ENCODE measurements at regions not wholly inside any gene's neighbourhood (a gene's known extent, or its start where the extent isn't known, plus 50 kb on each side); places are given as distances from the start of the nearest gene placed in this dataset.
A peak's percentile ranks its signal among the peaks of the same experiment; 100 is the strongest.
"Not testable (repeated sequence)": the region's sequence is repeated elsewhere in the genome, so short reads cannot be mapped to it uniquely, and the experiment has no call there.

GRCh38 chr4:3867403-3868100 is 101.4 kb downstream of the ADRA2C start:
- no peak for DNase-seq

GRCh38 chr4:3868211-3869173 is 102.3 kb downstream of the ADRA2C start:
- DNase-seq: no peak

DNA sequence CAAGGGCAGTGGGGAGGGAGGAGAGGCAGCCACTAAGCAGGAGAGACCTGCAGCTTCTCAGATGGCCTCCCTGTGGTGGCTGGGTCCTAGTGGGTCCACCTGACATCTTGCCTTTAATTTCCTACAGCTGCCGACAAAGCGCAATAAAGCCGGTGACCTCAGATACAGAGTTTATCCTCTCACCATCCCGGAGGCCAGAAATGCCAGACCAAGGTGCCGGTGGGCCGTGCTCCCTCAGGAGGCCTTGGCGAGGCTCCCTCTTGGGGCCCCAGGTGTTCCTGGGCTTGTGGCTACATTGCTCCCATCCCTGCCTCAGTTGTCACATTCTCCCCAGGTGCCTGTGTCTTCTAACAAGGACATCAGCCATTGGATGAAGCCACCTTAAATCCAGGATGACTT is 103.0 kb downstream of the ADRA2C start:
- DNase-seq: no peak

DNA sequence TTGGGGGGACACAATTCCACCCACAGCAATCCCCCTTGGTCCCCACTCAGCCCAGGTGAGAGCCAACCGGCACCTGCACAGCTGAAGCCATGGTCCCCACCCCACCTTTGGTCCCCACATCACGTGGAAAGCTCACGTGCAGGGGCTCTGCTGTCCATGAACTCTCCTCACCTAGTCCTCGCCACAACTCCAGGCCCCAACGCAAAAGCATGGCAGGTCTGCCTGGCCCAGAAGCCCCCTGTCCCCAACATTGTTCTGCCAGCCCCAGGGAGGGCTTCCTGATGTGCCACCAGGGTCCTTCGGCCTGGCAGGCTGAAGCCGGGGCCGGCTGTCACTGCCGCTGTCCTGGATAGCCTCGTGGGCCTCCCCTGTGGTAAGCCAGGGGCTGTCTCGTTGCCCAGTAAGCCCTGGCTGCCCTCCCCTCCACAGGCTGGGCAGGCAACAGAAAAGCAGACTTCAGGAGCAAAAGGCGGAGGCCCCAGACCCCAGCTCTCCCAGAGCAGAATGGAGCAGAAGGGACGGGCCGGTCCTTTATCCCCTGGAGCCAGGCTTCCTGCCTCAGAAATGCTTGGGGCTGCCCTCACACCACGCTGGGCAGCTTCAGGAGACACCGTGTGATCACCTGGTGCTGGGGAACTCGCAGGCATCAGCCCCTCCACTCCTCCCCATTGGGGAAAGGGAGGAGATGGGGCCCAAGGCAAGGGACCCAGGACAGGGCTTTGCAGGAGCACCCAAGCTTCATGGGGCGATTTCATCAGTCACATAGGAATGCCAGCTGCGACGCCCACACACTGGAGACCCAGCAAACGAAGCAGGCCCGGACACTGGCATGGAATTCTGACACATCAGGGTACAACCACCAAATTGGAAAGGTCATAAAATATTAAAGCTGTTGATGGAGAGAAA is 103.7 kb downstream of the ADRA2C start:
- DNase-seq: no peak

DNA sequence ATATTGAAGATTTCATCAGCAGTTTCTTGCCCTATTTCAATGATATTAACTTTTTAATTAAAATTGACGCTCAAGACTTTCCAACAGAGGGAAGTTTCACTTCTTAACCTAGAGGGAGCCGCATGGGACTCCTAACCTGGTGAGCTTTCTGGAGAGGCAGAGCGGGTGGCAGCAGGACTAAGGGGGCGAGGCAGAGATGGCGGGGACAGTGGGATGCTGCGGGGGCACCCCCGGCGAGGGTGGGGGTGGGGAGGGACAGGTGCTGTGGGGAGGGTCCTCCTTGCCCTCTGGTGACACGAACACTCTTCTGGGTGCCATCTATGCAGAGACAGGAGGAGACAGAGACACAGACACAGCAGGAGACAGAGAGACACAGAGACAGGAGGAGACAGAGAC is 104.4 kb downstream of the ADRA2C start:
- DNase-seq: no peak

GRCh38 chr4:3871181-3871852 is 105.1 kb downstream of the ADRA2C start:
- peak; percentile 27 to 44 for DNase-seq

- DNase-seq: no peak
Measured at GRCh38 chr4:3871881-3872833, 106.0 kb downstream of the ADRA2C start.

GRCh38 chr4:3872834-3873313 is 106.7 kb downstream of the ADRA2C start:
- no peak for DNase-seq

DNA sequence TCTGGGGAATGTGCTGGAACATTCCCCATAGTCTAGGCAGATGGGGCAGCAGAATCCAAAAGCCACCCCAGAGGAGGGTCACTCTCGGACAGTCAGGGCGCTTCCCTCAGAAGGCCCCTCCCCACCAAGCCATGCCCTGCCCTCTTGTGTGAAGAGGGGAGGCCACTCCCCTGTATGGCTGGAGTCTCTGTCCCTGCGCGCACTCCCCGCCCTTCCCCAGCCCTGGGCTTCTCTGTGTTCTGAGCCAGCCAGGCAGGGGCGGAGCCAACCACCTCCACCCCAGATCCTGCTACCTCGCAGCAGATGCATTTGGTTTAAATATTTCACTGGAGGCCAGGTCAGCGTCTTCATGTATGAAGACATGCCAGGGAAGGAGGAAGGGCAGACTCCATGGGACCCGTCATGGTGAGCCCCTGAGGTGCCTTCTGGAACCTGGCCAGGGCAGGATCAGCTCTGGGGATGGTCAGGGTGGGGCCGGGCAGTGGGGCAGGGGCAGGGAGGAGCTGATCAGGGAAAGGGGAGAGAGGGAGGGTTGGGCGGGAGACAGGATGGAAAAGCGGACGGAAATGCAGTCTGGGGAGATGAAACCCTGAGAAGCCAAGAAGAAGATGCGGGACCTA is 107.3 kb downstream of the ADRA2C start:
- DNase-seq: peak in 1 of 2 experiments; percentile 12

DNA sequence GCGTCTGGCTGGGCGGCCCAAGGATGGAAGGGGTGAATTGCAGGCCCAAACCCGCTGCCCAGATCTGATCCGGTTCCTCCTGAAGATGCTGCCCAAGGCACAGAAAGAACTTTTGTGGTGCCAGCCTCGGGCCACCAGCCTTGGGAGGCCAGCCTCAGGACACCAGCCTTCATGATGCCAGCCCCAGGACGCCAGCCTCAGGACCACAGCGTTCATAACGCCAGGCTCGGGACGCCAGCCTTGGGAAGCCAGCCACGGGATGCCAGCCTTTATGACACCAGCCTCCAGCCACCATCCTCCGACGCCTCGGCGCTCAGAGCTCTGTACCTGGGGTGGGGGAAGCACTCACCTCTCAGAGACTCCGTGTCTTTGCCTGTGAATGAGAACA is 107.8 kb downstream of the ADRA2C start:
- DNase-seq: no peak

DNA sequence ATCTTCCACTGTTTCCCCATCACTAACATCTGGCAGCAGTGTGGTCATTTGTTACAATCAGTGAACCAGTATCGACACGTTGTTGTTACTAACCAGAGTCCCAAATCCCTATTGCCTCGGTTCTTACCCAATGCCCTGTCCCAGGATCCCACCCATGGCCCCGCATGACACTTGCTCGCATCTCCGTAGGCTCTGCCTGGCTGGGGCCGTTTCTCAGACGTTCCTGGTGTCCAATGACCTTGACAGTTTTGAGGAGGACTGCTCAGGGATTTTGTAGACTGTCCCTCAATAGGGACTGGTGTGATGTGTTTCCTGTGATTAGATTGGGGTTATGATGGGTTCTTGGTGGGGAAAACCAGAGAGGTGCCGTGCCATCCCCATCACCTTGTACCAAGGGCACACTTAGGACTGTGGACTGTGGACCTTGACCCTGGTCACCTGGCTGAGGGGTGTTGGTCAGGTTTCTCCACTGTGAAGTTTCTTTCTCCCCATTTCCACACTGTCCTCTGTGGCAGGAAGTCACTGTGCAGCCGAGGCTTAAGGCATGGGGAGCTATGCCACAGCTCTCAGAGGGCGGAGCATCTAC is 108.4 kb downstream of the ADRA2C start:
- no peak for DNase-seq

DNA sequence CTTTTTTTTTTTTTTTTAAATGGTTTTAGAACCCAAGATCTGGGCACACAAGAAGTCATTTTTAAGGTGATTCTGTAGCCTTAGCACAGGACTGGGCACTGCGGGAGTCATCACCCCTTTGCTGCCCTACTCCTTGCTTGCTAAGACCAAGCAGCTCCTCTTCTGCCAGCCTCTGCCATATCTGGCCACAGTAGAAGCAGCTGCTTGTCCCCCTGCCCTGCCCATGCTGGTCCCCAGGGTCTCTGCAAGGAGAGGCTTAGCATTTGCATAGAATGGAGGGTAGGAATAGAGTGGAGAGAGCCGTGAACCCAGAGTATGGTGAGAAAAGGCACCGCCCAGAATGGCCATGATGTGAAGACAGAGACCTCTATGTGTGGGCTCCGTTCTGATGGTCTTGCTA is 109.3 kb downstream of the ADRA2C start:
- DNase-seq: no peak

DNA sequence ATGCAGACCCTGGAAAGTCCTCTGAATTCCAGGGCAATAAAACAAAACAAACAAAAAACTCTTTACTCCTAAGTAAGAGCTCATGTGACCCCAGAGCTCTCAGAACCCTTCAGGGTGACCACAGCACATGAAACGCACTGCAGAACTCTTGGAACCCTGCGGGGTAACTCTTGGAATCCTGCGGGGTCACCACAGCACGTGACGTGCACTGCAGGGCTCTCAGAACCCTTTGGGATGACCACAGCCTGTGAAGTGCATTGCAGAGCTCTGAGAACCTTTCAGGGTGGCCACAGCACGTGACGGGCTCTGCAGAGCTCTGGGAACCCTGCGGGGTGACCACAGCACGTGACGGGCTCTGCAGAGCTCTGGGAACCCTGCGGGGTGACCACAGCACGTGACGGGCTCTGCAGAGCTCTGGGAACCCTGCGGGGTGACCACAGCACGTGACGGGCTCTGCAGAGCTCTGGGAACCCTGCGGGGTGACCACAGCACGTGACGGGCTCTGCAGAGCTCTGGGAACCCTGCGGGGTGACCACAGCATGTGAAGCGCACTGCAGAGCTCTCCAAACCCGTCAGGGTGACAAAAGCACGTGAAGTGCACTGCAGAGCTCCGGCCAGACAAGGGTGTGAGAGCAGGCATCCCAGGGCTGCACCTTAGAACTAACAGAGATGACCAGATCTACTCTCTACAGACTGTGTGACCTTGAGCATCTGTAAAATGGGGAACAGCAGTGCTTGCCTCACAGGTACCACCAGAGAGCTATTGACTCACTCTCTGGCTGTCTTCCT is 110.1 kb downstream of the ADRA2C start:
- not testable (repeated sequence) for DNase-seq

DNA sequence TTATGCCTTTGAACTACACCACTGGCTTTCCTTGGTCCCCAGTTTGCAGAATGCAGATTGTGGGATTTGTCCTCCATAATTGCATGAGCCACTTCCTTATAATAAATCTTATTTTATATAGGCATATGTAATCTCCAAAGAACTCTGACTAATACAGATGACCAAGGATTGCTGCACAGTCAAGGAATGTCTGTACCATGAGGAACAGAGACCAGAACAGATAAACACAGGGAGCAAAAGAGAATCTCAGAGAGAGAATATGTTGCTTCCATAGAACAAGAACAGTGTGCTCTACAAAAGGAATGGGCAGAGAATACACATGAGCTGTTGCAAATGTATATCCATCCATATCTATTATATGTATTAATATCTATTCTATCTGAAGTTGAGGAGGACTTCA is 111.1 kb downstream of the ADRA2C start:
- no peak for DNase-seq

DNA sequence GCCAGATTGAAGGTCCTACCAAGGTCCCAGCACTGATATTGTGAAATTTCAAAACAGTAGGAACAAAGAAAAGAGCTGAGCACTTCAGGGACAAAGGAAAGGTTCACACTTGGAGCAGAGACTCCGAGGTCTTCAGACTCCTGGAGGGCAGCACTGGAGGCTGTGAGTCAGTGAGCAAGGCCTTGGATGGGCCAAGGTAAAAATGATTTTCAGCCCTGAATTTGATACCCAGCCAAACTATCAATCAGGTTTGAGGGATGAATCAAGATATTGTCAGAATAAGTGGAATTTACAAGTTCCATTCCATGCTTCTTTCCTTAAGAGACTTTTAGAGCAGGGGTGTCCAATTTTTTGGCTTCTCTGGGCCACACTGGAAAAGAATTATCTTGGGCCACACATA is 111.7 kb downstream of the ADRA2C start:
- DNase-seq: no peak

DNA sequence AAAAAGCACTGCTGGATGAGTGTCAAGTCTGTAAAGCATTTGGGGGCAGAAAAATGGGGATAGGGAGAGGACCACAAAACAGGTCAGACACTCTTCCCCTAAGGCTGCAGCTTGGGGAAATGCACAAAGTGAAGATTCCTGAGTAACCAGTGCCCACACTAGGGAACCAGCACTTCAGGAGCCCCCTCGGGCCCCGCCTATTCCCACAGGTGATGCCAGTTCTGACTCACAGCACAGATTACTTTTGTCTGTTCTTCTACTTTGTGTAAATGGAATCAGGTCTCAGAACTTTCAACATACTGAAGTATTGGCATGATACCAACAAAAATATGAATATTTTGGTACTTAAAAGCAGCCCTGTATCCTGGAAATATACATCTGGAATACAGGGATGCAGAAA is 112.5 kb downstream of the ADRA2C start:
- DNase-seq: no peak

DNA sequence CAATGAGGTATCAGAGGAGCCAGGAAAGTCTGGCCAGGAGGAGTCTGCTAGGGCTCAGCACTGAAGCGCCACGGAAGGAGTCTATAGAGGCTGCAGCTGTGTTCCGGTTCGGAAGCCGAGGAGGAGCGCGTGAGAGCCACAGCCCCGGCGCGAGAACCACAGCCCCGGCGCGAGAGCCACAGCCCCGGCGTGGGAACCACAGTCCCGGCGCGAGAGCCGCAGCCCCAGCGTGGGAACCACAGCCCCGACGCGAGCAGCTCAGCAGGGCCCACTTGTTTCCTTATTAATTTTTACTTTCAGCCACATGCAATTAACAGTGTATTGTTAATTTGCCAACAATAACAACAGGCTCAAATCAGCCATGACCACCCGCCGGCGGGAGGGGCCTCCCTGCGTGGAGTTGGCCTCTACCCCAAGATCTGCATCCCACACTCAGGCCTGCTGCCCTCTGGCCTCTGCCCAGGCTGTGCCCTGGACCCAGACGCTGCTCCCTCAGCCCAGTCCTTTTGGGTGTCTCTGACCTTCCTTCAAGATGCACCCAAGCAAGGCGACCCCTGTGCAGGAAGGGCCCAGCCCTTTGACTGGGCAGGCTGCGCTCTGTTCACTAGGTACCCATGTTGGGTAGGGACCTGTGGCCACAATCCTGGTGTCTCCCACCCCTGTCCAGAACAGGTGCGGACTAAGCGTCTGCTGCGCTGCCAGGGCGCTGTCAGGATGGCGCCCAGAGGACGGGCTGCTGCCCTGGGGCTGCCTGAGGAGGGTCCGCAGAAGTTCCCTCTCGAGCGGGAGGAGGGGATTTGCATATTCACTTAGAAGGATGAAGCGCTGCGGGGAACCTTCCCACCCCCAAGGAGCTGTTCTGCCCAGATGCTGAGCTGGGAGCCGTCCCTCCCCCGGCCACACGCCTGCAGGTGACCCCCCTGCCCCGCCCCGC is 113.8 kb downstream of the ADRA2C start:
- no peak for DNase-seq

GRCh38 chr4:3880615-3881120 is 114.5 kb downstream of the ADRA2C start:
- DNase-seq: peak; percentile 37 to 73

Data from NCI-H524 (cell line).